Epithelial cell of prostate (primary cell): ENCODE measurements at regions not wholly inside any gene's neighbourhood (a gene's known extent, or its start where the extent isn't known, plus 50 kb on each side); places are given as distances from the start of the nearest gene placed in this dataset.

Experiments used
- DNase-seq: peaks from one replicate; pipeline ENCODE4 v3.0.0-alpha.2; 2011; ENCODE audit warnings: low read depth, low spot score
- H3K27ac ChIP-seq: fragments of 450-650 bp; 2 replicates; pipeline ENCODE4 v1.5.1; 2017; ENCODE audit warnings: mild to moderate bottlenecking

GRCh38 chr15:72873379-72874233 is 90.0 kb upstream of the ADPGK start:
- no peak for DNase-seq
- no peak overlapping the region for H3K27ac ChIP-seq

- DNase-seq: no peak
Measured at GRCh38 chr15:72872066-72872845, 88.7 kb upstream of the ADPGK start.

GRCh38 chr15:72866866-72867616 is 83.5 kb upstream of the ADPGK start:
- DNase-seq: no peak

More at GRCh38 chr15:72872066-72872845, 88.7 kb upstream of the ADPGK start:
- no peak overlapping the region for H3K27ac ChIP-seq

DNA sequence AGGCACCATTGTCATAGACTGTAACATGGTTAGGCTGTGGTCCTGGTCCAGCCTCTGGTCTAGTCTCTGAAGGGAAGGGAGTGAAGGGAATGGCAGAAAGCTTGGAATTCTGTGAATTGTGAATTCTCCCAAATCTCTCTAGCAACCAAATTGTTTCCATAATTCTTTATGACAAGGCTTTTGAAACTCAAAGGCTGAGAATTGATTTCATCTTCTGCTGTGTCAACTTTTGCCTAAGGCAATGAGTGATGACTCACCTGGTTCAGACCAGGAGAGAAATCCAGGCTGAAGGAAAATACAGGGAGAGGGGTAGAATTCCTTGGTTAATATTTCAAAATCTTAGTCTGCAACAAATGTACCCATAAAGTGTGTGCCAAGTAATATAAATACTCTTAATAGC is 82.6 kb upstream of the ADPGK start:
- H3K27ac ChIP-seq: no peak overlapping the region
- no peak for DNase-seq

More at GRCh38 chr15:72866866-72867616, 83.5 kb upstream of the ADPGK start:
- H3K27ac ChIP-seq: no peak overlapping the region

DNA sequence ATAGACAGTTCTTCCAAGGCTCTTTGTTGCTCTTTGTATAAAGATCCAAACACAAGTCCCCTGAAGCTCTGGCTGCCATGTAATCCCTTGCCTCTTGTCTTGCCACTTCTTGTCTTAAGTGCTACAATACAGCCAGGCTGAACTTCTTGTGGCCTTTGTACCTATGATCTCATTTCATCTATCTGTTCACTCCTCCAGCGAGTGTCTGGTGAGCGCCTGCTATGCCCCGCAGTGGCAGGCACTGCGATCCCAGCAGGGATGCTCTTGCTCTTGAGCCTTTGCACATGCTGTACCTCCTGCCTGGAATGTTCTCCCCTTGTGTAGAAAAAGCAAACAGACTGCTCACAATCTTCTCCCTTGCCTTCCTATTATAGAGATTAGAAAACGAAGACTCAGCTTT is 81.9 kb upstream of the ADPGK start:
- no peak overlapping the region for H3K27ac ChIP-seq
- DNase-seq: no peak

DNA sequence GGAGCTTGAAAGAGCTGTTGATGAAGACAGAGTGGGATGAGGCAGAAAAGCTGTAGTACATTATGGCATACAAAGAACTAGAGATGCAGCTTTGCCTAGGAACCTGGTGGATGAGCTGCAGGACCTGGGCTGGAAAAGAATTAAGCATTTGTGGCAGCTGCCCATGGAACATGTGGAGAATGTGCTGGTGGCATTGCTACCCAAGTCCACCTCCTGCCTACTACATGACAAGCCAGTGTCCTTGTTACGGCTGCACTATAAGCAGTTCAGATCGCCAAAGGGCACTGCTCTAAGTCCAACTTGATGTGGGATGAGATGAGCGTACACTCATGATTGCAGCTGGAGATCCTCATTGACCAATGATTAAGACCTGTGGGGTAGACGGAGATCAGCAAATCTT is 81.1 kb upstream of the ADPGK start:
- no peak for DNase-seq
- H3K27ac ChIP-seq: no peak overlapping the region

DNA sequence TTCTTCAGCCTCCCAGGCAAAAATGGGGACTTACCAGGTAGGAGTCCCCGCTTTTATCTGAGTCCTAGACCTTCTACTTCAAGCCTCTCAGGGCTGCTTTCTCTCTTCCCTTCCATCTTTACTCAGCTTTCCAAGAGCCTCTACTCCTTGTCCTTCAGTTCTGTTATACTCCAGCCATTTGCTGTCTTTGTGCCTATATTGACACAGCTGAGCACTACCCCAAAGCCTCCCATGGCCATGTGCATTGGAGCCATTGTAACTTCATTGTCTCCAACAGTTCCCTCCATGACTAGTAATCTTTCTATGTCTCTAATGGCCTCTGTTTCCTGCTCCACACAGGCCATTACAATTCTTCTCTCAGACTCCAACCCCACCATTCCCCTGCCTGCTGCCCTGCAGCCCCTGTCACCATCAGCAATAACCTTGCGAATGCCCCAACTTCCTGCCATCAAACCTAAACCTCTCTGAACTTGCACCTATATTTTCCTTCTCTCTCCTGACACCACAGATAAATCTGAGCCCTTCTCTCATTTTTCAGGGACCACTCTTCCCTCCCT is 77.9 kb upstream of the ADPGK start:
- DNase-seq: no peak
- H3K27ac ChIP-seq: no peak overlapping the region

GRCh38 chr15:72859757-72860145 is 76.2 kb upstream of the ADPGK start:
- DNase-seq: no peak
- H3K27ac ChIP-seq: no peak overlapping the region

DNA sequence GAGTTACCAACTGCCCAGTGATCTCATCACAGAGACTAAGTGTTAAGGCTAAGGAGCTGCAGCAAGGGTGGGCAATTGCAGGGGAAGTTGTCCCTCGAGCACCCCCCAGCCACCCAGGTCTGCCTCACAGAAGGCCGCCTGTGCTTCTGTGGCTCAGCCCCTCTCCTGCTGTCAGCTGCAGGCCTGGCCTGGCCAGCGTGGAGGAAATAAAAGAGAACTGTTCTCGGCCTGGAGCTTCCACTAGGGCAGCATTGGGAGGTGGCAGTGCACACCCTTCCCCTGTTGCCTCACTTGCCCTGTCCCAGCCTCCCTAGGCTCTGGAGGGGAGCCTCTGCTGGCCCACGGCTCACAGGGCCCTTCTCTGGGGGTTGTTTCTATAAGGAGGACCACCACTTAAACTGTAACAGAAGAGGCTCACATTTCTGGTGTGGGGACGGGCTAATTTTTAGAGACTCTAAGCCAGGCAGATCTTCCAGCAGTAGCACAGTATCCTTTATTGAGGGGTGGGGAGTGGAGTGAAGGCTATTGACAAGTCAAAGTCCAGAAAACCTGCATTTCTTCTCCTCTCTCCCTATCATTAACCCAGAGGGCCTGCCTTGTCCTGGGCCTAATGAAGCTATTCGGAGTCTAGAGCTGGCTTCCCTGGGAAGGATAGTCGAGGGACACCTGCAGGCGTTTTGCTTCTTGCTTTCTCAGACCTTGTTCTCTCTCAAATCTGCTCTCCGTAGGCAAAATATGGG is 75.6 kb upstream of the ADPGK start:
- H3K27ac ChIP-seq: no peak overlapping the region
- DNase-seq: no peak

- DNase-seq: no peak
- H3K27ac ChIP-seq: no peak overlapping the region
Measured at GRCh38 chr15:72858205-72858604, 74.6 kb upstream of the ADPGK start.

DNA sequence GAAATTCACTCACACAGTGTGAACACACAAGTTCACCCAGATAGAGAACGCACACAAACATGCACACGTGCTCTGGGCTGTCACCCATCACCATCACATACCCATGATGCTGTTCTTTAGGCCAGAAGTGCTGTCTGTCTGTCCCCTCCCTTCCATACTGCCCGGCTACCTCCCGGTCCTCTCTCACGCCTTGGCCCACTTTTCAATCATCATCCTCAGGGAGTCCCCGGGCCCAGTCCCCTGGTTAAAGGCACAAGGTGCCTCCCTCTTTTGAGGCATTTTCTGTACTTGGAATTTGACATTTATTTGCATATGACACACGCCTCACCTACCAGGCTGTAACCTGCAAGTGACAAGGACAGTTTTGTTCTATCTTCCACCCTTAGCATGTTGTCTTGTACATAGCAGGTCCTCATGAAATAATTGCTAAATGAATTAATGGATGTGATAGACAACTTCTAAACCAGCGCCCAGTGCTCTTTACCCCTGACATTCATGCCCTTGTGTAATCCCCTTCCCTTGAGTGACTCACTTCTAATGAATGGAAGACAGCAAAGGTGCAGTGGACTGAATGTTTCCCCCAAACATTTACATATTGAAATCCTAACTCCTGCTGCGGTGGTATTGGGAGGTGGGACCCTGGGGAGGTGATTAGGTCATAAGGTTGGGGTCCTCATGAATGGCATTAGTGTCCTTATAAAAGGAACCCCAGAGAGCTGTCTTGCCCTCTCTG is 73.9 kb upstream of the ADPGK start:
- H3K27ac ChIP-seq: no peak overlapping the region
- DNase-seq: no peak

- no peak overlapping the region for H3K27ac ChIP-seq
- no peak for DNase-seq
Measured at GRCh38 chr15:72856549-72857040, 73.0 kb upstream of the ADPGK start.

- no peak overlapping the region for H3K27ac ChIP-seq
- DNase-seq: no peak
Measured at GRCh38 chr15:72855791-72856190, 72.2 kb upstream of the ADPGK start.

- no peak overlapping the region for H3K27ac ChIP-seq
- DNase-seq: no peak
Measured at GRCh38 chr15:72852273-72852672, 68.7 kb upstream of the ADPGK start.

DNA sequence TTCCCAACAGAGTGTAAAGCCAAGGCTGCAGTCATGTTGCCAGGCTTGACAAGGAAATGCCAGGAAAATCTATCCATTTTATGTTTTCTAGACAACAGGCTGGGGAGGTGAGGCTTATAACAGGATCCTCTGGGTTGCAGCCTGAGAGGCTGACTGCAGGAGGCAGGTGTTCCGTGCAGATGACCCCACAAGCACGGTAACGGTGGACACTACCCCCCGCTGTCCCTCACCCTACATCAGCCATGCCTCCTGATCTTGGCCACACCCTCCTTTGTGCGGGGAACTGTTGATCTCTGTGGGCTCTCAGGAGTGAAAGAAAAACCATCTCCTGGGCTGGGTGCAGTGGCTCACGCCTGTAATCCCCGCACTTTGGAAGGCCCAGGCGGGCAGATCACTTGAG is 68.0 kb upstream of the ADPGK start:
- no peak for DNase-seq
- H3K27ac ChIP-seq: no peak overlapping the region

GRCh38 chr15:72850833-72851232 is 67.3 kb upstream of the ADPGK start:
- no peak for DNase-seq
- no peak overlapping the region for H3K27ac ChIP-seq

DNA sequence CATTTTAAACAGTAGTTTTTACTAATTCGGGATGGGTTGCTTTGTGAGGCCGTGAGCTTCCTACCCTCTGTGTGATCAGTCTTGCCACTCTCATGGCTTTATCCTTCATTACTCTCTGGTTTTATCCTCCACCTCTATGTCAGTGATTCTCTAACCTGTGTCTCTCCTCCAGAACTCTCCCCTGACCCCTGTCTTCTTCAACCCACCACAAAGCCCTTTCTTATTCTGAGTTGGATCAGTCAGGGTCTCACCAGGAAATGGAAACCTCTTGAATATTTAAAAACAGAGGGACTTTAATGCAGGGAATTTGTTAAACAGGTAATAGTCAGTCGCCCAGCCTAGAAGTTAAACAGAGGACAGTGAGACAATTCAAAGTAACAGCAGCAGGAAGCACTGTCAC is 64.2 kb upstream of the ADPGK start:
- DNase-seq: no peak
- no peak overlapping the region for H3K27ac ChIP-seq

DNA sequence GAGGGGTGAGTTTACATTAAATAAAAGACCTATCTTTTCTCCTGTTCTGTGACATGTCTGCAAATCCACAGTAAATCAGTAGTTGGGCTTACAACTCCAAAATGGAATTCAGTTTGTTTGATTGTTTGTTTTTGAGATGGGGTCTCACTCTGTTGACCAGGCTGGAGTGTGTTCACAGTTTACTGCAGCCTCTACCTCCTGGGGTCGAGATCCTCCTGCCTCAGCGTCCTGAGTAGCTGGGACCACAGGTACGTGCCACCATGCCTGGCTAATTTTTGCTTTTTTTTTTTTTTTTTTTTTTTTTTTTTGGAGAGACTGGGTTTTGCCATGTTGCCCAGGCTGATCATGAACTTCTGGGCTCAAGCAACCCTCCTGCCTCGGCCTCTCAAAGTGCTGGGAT is 63.5 kb upstream of the ADPGK start:
- DNase-seq: no peak

GRCh38 chr15:72845981-72846383 is 62.4 kb upstream of the ADPGK start:
- no peak for DNase-seq
- no peak overlapping the region for H3K27ac ChIP-seq

More for the DNA sequence above, 63.5 kb upstream of the ADPGK start:
- H3K27ac ChIP-seq: no peak overlapping the region
